ENCODE measurements at regions not wholly inside any gene's neighbourhood (a gene's known extent, or its start where the extent isn't known, plus 50 kb on each side); places are given as distances from the start of the nearest gene placed in this dataset.

DNA sequence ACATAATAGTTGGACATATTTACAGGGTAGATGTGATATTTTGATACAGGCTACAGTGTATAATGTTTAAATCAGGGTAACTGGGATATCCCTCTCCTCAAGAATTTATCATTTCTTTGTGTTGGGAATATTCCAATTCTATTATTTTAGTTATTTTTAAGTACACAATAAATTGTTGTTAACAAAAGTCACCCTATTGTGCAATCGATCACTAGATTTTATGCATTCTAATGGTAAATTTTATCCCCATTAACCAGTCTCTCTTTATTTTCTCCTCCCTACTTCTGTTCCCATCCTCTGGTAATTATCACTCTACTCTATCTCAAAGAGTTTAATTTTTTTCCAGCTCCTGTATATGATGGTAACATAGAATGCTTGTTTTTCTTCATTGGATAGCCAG, 1631.9 kb upstream of the PABPC4L start:
- Histone ChIP-seq H3K27ac (ENCODE audit: low read length) (no peak overlapping the region), H3K4me1 (ENCODE audit: low read length) (no peaks in the 10 kb centered on the region), H3K27me3 (ENCODE audit: low read length) (no peaks in the 10 kb centered on the region), H3K9me2 (replicated peaks; ENCODE audit: insufficient read depth, low read length) (no peaks in the 10 kb centered on the region), H3K4me3 (ENCODE audit: low read length) (no peak overlapping the region), H3K4me2 (ENCODE audit: low read depth, low read length, poor library complexity, severe bottlenecking) (no peak overlapping the region), H3K9ac (ENCODE audit: low read length) (no peak overlapping the region), H3K36me3 (ENCODE audit: insufficient read depth, low read length) (no peaks in the 10 kb centered on the region), H3K9me3 (ENCODE audit: low read length) (peaks cover 36% of the 10 kb centered on the region), H3K79me2 (ENCODE audit: low read length) (no peaks in the 10 kb centered on the region), H4K20me1 (ENCODE audit: insufficient read depth, low read depth, low read length) (no peaks in the 10 kb centered on the region), H2AFZ (ENCODE audit: low read length) (no peak overlapping the region)
- DNase-seq = no peak

DNA sequence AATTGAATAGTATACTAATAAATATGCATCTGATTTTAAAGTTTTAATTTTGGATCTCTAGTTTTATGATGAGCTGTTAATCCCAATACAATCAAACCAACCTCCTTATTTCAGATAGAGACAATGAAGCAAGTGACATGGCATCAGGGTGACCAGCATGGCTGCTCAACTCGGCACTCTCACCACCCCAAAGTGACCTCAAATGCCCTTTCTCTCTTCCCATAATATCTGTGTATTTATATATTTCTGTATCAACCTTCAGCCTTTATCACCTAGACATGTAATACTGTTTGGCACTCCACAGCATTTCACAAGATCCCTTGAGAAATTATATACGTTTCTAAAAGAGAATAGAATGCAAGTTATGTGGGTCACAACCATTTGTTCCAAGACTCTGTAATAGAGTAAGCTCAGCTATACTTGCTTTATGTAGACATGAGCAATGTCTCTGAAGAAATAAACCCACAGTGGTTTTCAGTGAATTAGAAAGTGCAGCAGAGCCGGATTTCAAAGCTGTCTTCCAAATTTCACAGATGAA, 1623.2 kb upstream of the PABPC4L start:
- no peak overlapping the region for H2AFZ ChIP-seq (ENCODE audit: low read length)
- no peak overlapping the region for H3K27ac ChIP-seq (ENCODE audit: low read length)
- no peak overlapping the region for H3K9ac ChIP-seq (ENCODE audit: low read length)
- H3K79me2 ChIP-seq (ENCODE audit: low read length) = no peaks in the 10 kb centered on the region
- H3K9me3 ChIP-seq (ENCODE audit: low read length) = peaks cover 10% of the 10 kb centered on the region; the same call in 1 of the 2 replicates
- DNase-seq = no peak
- H3K4me3 ChIP-seq (ENCODE audit: low read length) = no peak overlapping the region
- H3K4me2 ChIP-seq (ENCODE audit: low read depth, low read length, poor library complexity, severe bottlenecking) = no peak overlapping the region
- no peaks in the 10 kb centered on the region for H3K9me2 ChIP-seq (replicated peaks; ENCODE audit: insufficient read depth, low read length)
- H3K4me1 ChIP-seq (ENCODE audit: low read length) = no peaks in the 10 kb centered on the region
- no peaks in the 10 kb centered on the region for H3K36me3 ChIP-seq (ENCODE audit: insufficient read depth, low read length)
- H4K20me1 ChIP-seq (ENCODE audit: insufficient read depth, low read depth, low read length) = no peaks in the 10 kb centered on the region
- H3K27me3 ChIP-seq (ENCODE audit: low read length) = no peaks in the 10 kb centered on the region

DNA sequence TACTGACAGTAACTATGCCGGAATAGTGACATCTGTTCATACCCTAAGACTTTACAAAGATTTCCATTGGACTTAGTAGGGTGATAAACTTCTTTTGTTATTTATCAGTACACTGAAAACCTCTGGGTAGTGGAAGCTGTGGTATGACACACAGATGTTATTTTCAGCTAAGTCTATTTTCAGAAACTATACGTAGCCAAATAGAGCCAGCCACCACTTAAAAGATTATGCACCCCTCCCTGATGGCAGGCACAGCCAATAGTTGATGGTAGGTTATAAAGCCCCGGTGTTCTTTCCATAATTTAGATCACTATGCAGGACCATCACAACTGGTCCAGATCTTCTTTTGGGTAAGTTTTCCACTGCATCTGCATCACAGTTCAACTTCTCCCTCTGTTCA, 1603.2 kb upstream of the PABPC4L start:
- peaks cover 16% of the 10 kb centered on the region; the same call in 1 of the 2 replicates for H3K9me3 ChIP-seq (ENCODE audit: low read length)
- no peak overlapping the region for H3K27ac ChIP-seq (ENCODE audit: low read length)
- no peaks in the 10 kb centered on the region for H3K4me1 ChIP-seq (ENCODE audit: low read length)
- no peak overlapping the region for H3K4me3 ChIP-seq (ENCODE audit: low read length)
- H3K27me3 ChIP-seq (ENCODE audit: low read length) = no peaks in the 10 kb centered on the region
- no peak for DNase-seq
- H3K36me3 ChIP-seq (ENCODE audit: insufficient read depth, low read length) = no peaks in the 10 kb centered on the region
- no peak overlapping the region for H3K4me2 ChIP-seq (ENCODE audit: low read depth, low read length, poor library complexity, severe bottlenecking)
- no peak overlapping the region for H2AFZ ChIP-seq (ENCODE audit: low read length)
- no peaks in the 10 kb centered on the region for H4K20me1 ChIP-seq (ENCODE audit: insufficient read depth, low read depth, low read length)
- H3K9me2 ChIP-seq (replicated peaks; ENCODE audit: insufficient read depth, low read length) = no peaks in the 10 kb centered on the region
- no peak overlapping the region for H3K9ac ChIP-seq (ENCODE audit: low read length)
- no peaks in the 10 kb centered on the region for H3K79me2 ChIP-seq (ENCODE audit: low read length)

DNA sequence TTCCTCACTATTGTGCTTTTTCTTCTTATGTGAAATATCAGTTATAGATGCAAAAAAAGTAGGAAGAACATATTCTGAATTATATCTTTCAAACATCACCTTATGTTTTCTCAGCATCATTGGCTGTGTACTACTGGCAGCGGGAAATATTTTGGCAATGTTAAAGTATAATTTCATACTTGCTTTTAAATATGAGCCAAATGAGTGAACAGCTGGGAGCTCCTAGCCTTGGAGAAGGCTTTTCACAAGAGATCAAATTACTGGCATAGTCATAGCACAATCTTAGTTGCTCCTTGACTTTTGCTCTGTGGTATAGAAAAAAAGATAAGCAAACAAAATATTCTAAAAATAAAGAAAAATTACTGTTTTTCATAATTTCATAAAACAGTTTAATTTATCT, 1575.8 kb upstream of the PABPC4L start:
- no peak overlapping the region for H3K4me3 ChIP-seq (ENCODE audit: low read length)
- peaks cover 29% of the 10 kb centered on the region for H3K9me3 ChIP-seq (ENCODE audit: low read length)
- no peaks in the 10 kb centered on the region for H3K4me1 ChIP-seq (ENCODE audit: low read length)
- no peak for DNase-seq
- H3K9me2 ChIP-seq (replicated peaks; ENCODE audit: insufficient read depth, low read length) = no peaks in the 10 kb centered on the region
- no peaks in the 10 kb centered on the region for H3K36me3 ChIP-seq (ENCODE audit: insufficient read depth, low read length)
- no peak overlapping the region for H3K9ac ChIP-seq (ENCODE audit: low read length)
- no peak overlapping the region for H3K27ac ChIP-seq (ENCODE audit: low read length)
- H3K79me2 ChIP-seq (ENCODE audit: low read length) = no peaks in the 10 kb centered on the region
- H2AFZ ChIP-seq (ENCODE audit: low read length) = no peak overlapping the region
- H4K20me1 ChIP-seq (ENCODE audit: insufficient read depth, low read depth, low read length) = no peaks in the 10 kb centered on the region
- no peak overlapping the region for H3K4me2 ChIP-seq (ENCODE audit: low read depth, low read length, poor library complexity, severe bottlenecking)
- H3K27me3 ChIP-seq (ENCODE audit: low read length) = no peaks in the 10 kb centered on the region

DNA sequence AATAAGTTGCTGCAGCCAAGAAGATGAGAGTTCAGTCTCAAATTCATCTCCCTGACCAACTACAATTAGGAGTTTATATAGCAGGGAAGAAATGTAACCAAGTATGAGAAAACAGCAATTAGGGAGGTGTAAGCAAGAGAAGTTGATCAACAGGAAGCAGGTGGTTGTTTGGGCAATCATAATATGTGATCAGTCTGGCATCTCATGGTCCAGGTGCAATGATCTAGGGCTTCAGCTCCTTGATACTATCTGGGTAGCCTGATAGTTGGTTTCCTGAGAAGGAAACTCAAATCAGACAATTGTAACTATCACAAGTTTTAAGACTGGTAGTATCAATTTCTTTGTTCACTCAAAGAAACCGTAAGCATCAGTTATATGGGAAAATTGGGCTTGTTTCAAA, 1574.3 kb upstream of the PABPC4L start:
- Histone ChIP-seq H3K9me2 (replicated peaks; ENCODE audit: insufficient read depth, low read length) (no peaks in the 10 kb centered on the region), H3K9ac (ENCODE audit: low read length) (no peak overlapping the region), H3K4me1 (ENCODE audit: low read length) (no peaks in the 10 kb centered on the region), H3K4me2 (ENCODE audit: low read depth, low read length, poor library complexity, severe bottlenecking) (no peak overlapping the region), H3K36me3 (ENCODE audit: insufficient read depth, low read length) (no peaks in the 10 kb centered on the region), H2AFZ (ENCODE audit: low read length) (no peak overlapping the region), H3K27me3 (ENCODE audit: low read length) (no peaks in the 10 kb centered on the region), H3K9me3 (ENCODE audit: low read length) (peaks cover 28% of the 10 kb centered on the region), H3K27ac (ENCODE audit: low read length) (no peak overlapping the region), H3K79me2 (ENCODE audit: low read length) (no peaks in the 10 kb centered on the region), H4K20me1 (ENCODE audit: insufficient read depth, low read depth, low read length) (no peaks in the 10 kb centered on the region), H3K4me3 (ENCODE audit: low read length) (no peak overlapping the region)
- no peak for DNase-seq

DNA sequence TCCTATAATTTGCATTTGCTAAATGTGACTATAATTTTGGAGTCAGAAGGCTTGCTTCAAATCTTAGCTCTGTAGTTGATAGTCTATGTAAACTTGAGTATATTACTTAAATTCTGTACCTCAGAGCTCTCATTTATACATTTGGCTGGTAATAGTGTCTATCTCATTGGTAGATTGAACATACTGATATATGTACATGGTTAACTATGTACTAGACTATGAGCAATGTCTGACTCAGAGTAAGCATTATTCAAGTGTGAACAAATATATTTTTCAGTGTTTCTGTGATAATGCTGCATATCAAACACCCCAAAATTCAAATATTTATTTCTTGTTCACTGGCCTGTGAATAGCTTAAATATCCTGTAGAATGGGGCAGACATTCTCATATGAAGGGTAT, 1568.9 kb upstream of the PABPC4L start:
- H3K9me3 ChIP-seq (ENCODE audit: low read length) = peaks cover 26% of the 10 kb centered on the region
- no peaks in the 10 kb centered on the region for H3K27me3 ChIP-seq (ENCODE audit: low read length)
- no peak for DNase-seq
- no peak overlapping the region for H3K4me3 ChIP-seq (ENCODE audit: low read length)
- no peak overlapping the region for H3K27ac ChIP-seq (ENCODE audit: low read length)
- H3K79me2 ChIP-seq (ENCODE audit: low read length) = no peaks in the 10 kb centered on the region
- no peak overlapping the region for H3K9ac ChIP-seq (ENCODE audit: low read length)
- H3K4me2 ChIP-seq (ENCODE audit: low read depth, low read length, poor library complexity, severe bottlenecking) = no peak overlapping the region
- H3K9me2 ChIP-seq (replicated peaks; ENCODE audit: insufficient read depth, low read length) = no peaks in the 10 kb centered on the region
- no peaks in the 10 kb centered on the region for H3K4me1 ChIP-seq (ENCODE audit: low read length)
- no peaks in the 10 kb centered on the region for H3K36me3 ChIP-seq (ENCODE audit: insufficient read depth, low read length)
- no peaks in the 10 kb centered on the region for H4K20me1 ChIP-seq (ENCODE audit: insufficient read depth, low read depth, low read length)
- no peak overlapping the region for H2AFZ ChIP-seq (ENCODE audit: low read length)

DNA sequence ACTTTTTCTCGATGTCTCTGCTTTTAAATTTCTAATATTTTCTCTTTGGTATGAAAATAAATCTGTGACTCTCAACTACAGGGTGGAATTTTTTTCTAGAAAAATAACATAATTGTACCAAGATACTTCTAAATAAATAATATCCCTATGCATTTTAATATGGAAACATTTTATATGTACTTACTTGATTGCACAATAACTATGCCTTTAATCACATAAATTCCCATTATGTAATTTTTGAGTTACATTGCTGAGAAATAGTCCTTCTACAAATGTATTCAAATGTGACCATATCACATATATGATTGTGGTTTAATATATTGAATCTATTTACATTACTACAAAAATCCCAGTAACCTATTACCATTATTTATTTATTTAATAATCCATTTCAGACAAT, 1543.3 kb upstream of the PABPC4L start:
- Histone ChIP-seq H3K79me2 (ENCODE audit: low read length) (no peaks in the 10 kb centered on the region), H2AFZ (ENCODE audit: low read length) (no peak overlapping the region), H4K20me1 (ENCODE audit: insufficient read depth, low read depth, low read length) (no peaks in the 10 kb centered on the region), H3K4me2 (ENCODE audit: low read depth, low read length, poor library complexity, severe bottlenecking) (no peak overlapping the region), H3K9me2 (replicated peaks; ENCODE audit: insufficient read depth, low read length) (no peaks in the 10 kb centered on the region), H3K9ac (ENCODE audit: low read length) (no peak overlapping the region), H3K9me3 (ENCODE audit: low read length) (peaks cover 21% of the 10 kb centered on the region), H3K27me3 (ENCODE audit: low read length) (no peaks in the 10 kb centered on the region), H3K4me1 (ENCODE audit: low read length) (no peaks in the 10 kb centered on the region), H3K27ac (ENCODE audit: low read length) (no peak overlapping the region), H3K4me3 (ENCODE audit: low read length) (no peak overlapping the region), H3K36me3 (ENCODE audit: insufficient read depth, low read length) (no peaks in the 10 kb centered on the region)
- DNase-seq = no peak

DNA sequence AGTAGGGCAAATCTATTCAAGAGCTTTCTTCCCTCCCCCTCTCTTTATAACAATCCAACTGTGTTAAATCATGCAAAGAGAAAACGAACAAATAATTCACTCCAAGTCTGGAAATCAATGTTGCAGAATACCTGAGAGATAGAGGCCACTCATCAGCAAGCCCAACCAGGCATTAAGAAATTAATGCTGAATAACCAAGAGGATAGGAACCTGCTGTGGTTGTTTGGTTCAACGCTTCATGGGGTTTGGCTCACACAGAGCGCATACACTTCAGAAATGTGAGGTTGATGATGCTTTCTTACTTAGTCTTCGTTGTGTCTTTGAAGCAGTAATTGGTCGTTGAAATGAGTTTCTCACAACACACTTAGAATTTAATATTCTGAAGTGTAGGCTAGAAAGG, 1540.0 kb upstream of the PABPC4L start:
- H3K9me2 ChIP-seq (replicated peaks; ENCODE audit: insufficient read depth, low read length) = no peaks in the 10 kb centered on the region
- H3K4me3 ChIP-seq (ENCODE audit: low read length) = no peak overlapping the region
- H3K4me1 ChIP-seq (ENCODE audit: low read length) = no peaks in the 10 kb centered on the region
- H3K79me2 ChIP-seq (ENCODE audit: low read length) = no peaks in the 10 kb centered on the region
- H3K4me2 ChIP-seq (ENCODE audit: low read depth, low read length, poor library complexity, severe bottlenecking) = no peak overlapping the region
- H3K9ac ChIP-seq (ENCODE audit: low read length) = no peak overlapping the region
- no peaks in the 10 kb centered on the region for H3K27me3 ChIP-seq (ENCODE audit: low read length)
- DNase-seq = no peak
- peaks cover 29% of the 10 kb centered on the region for H3K9me3 ChIP-seq (ENCODE audit: low read length)
- H2AFZ ChIP-seq (ENCODE audit: low read length) = no peak overlapping the region
- no peaks in the 10 kb centered on the region for H3K36me3 ChIP-seq (ENCODE audit: insufficient read depth, low read length)
- no peak overlapping the region for H3K27ac ChIP-seq (ENCODE audit: low read length)
- H4K20me1 ChIP-seq (ENCODE audit: insufficient read depth, low read depth, low read length) = no peaks in the 10 kb centered on the region

DNA sequence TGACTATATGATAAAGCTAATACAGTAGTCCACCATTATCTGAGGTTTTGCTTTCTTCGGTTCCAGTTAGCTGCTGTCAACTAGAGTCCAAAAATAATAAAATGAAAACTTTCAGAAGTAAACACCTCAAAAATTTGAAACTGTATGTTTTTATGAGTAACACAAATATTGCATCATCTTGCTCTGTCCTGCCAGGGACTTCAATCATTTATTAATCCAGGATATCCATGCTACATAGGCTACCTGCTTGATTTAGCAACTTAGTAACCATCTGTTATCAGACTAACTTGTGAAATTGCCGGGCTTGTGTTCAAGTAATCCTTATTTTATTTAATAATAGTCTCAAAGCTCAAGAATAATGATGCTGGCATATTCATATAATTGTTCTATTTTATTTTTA, 1537.8 kb upstream of the PABPC4L start:
- no peaks in the 10 kb centered on the region for H3K27me3 ChIP-seq (ENCODE audit: low read length)
- no peak overlapping the region for H3K4me3 ChIP-seq (ENCODE audit: low read length)
- H3K79me2 ChIP-seq (ENCODE audit: low read length) = no peaks in the 10 kb centered on the region
- H3K27ac ChIP-seq (ENCODE audit: low read length) = no peak overlapping the region
- H3K9me3 ChIP-seq (ENCODE audit: low read length) = peaks cover 38% of the 10 kb centered on the region
- H3K4me1 ChIP-seq (ENCODE audit: low read length) = no peaks in the 10 kb centered on the region
- DNase-seq = no peak
- no peak overlapping the region for H3K4me2 ChIP-seq (ENCODE audit: low read depth, low read length, poor library complexity, severe bottlenecking)
- H4K20me1 ChIP-seq (ENCODE audit: insufficient read depth, low read depth, low read length) = no peaks in the 10 kb centered on the region
- no peak overlapping the region for H3K9ac ChIP-seq (ENCODE audit: low read length)
- no peaks in the 10 kb centered on the region for H3K9me2 ChIP-seq (replicated peaks; ENCODE audit: insufficient read depth, low read length)
- no peaks in the 10 kb centered on the region for H3K36me3 ChIP-seq (ENCODE audit: insufficient read depth, low read length)
- H2AFZ ChIP-seq (ENCODE audit: low read length) = no peak overlapping the region
